ENCODE measurements at regions not wholly inside any gene's neighbourhood (a gene's known extent, or its start where the extent isn't known, plus 50 kb on each side); places are given as distances from the start of the nearest gene placed in this dataset.

DNA sequence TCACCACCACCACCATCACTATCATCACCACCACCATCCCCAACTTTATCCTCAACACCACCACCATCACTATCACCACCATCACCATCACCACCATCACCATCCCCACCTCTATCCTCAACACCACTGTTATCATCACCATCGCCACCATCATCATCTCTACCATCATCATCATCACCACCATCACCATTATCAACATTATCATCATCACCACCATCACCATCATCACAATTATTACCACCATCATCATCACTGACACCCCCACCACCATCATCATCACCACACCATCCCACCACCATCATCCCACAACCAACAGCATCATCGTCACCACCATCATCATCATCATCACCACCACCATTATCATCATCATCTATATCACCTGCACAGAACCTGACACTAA, 188.4 kb upstream of the PWP1 start:
- Histone ChIP-seq H3K27me3 (ENCODE audit: control insufficient read depth in 1 of 2, insufficient read depth in 2 of 2, low read length in 2 of 2) (no peaks in the 10 kb centered on the region), H3K36me3 (ENCODE audit: insufficient read depth, low read length) (no peaks in the 10 kb centered on the region), H3K4me1 (ENCODE audit: insufficient read depth, low read length) (no peaks in the 10 kb centered on the region), H3K27ac (ENCODE audit: low read depth, low read length) (no peak overlapping the region), H3K9me3 (ENCODE audit: low read length) (no peaks in the 10 kb centered on the region), H3K4me3 (ENCODE audit: low read depth in 1 of 2, low read length in 2 of 2) (no peak overlapping the region), H3K9ac (ENCODE audit: low read length) (no peak overlapping the region)

DNA sequence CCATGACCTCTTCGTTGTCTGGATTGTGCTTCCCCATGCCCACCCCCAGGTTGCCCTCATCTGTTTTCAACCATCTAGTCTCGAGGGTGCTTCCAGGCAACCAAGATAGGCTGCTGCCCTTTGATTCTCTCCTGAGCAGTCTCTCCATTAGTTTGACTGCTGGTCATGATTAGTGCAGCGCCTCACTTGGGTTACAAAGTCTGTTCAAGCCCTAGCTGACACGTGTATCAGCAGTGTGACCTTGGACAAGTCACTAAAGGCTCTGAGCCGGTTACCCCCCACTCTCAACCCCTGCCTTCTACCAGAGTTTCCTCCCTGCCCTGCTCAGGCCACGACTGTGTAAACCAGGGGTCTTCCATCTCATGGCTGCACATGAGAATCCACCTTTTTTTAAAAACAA, 185.3 kb upstream of the PWP1 start:
- Histone ChIP-seq H3K4me3 (ENCODE audit: low read depth in 1 of 2, low read length in 2 of 2) (no peak overlapping the region), H3K27me3 (ENCODE audit: control insufficient read depth in 1 of 2, insufficient read depth in 2 of 2, low read length in 2 of 2) (no peaks in the 10 kb centered on the region)

DNA sequence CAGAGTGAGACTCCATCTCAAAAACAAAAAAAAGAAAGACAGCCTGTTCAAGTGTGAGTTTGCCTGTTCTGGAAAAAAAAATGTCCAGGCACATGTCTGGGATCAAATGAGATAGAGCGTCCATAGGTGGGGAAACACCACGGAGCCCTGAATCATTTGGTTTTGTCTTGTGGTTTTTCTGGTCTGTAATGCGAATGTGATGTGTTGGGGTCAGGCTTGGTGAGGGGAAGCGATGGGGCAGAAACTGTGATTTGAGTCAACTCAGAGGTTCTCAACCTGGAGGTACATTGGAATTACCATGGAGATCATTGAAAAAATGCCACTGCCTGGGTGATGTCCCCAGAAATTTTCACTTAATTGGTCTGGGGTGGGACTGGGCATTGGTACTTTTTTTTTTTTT, 183.9 kb upstream of the PWP1 start:
- Histone ChIP-seq H3K9me3 (ENCODE audit: low read length) (no peaks in the 10 kb centered on the region), H3K36me3 (ENCODE audit: insufficient read depth, low read length) (no peaks in the 10 kb centered on the region), H3K27me3 (ENCODE audit: control insufficient read depth in 1 of 2, insufficient read depth in 2 of 2, low read length in 2 of 2) (no peaks in the 10 kb centered on the region), H3K27ac (ENCODE audit: low read depth, low read length) (no peak overlapping the region), H3K4me1 (ENCODE audit: insufficient read depth, low read length) (peaks cover 5% of the 10 kb centered on the region), H3K4me3 (ENCODE audit: low read depth in 1 of 2, low read length in 2 of 2) (no peak overlapping the region), H3K9ac (ENCODE audit: low read length) (no peak overlapping the region)

More for the DNA sequence above, 185.3 kb upstream of the PWP1 start:
- no peak overlapping the region for H3K9ac ChIP-seq (ENCODE audit: low read length)
- H3K36me3 ChIP-seq (ENCODE audit: insufficient read depth, low read length): no peaks in the 10 kb centered on the region
- H3K27ac ChIP-seq (ENCODE audit: low read depth, low read length): no peak overlapping the region
- H3K9me3 ChIP-seq (ENCODE audit: low read length): no peaks in the 10 kb centered on the region
- peaks cover 5% of the 10 kb centered on the region for H3K4me1 ChIP-seq (ENCODE audit: insufficient read depth, low read length)

- Histone ChIP-seq H3K36me3 (ENCODE audit: insufficient read depth, low read length) (no peaks in the 10 kb centered on the region), H3K9me3 (ENCODE audit: low read length) (no peaks in the 10 kb centered on the region), H3K9ac (ENCODE audit: low read length) (no peak overlapping the region), H3K27ac (ENCODE audit: low read depth, low read length) (no peak overlapping the region), H3K4me1 (ENCODE audit: insufficient read depth, low read length) (peaks cover 5% of the 10 kb centered on the region), H3K4me3 (ENCODE audit: low read depth in 1 of 2, low read length in 2 of 2) (no peak overlapping the region), H3K27me3 (ENCODE audit: control insufficient read depth in 1 of 2, insufficient read depth in 2 of 2, low read length in 2 of 2) (no peaks in the 10 kb centered on the region)
Measured at GRCh38 chr12:107503129-107503855, 182.3 kb upstream of the PWP1 start.

GRCh38 chr12:107503887-107504885, 181.4 kb upstream of the PWP1 start:
- no peaks in the 10 kb centered on the region for H3K9me3 ChIP-seq (ENCODE audit: low read length)
- H3K36me3 ChIP-seq (ENCODE audit: insufficient read depth, low read length): no peaks in the 10 kb centered on the region
- H3K9ac ChIP-seq (ENCODE audit: low read length): no peak overlapping the region
- no peak overlapping the region for H3K4me3 ChIP-seq (ENCODE audit: low read depth in 1 of 2, low read length in 2 of 2)
- H3K27ac ChIP-seq (ENCODE audit: low read depth, low read length): no peak overlapping the region
- peaks cover 5% of the 10 kb centered on the region for H3K4me1 ChIP-seq (ENCODE audit: insufficient read depth, low read length)
- no peaks in the 10 kb centered on the region for H3K27me3 ChIP-seq (ENCODE audit: control insufficient read depth in 1 of 2, insufficient read depth in 2 of 2, low read length in 2 of 2)

- H3K9me3 ChIP-seq (ENCODE audit: low read length): no peaks in the 10 kb centered on the region
- no peak overlapping the region for H3K9ac ChIP-seq (ENCODE audit: low read length)
- H3K4me1 ChIP-seq (ENCODE audit: insufficient read depth, low read length): peaks cover 24% of the 10 kb centered on the region
- no peak overlapping the region for H3K27ac ChIP-seq (ENCODE audit: low read depth, low read length)
- no peak overlapping the region for H3K4me3 ChIP-seq (ENCODE audit: low read depth in 1 of 2, low read length in 2 of 2)
- H3K36me3 ChIP-seq (ENCODE audit: insufficient read depth, low read length): no peaks in the 10 kb centered on the region
- no peaks in the 10 kb centered on the region for H3K27me3 ChIP-seq (ENCODE audit: control insufficient read depth in 1 of 2, insufficient read depth in 2 of 2, low read length in 2 of 2)
Measured at GRCh38 chr12:107509421-107509820, 176.2 kb upstream of the PWP1 start.

DNA sequence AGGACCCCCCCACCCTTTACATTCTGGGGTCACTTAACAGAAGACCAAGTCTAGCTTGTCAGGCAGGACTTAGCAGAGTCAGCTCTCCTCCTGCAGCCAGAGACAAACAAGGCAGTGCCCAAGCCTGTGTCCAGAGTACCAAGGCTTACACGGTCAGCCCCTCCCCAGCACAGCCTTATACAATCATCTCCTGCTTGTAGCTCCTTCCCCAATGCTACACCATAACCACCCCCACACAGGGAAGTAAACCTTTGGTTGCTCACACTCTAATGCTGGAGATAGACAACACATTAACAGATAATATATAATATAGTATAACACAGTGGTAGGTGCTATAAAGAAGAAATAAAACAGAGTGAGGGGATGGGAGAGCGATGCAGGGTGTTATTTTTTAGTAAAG, 175.4 kb upstream of the PWP1 start:
- Histone ChIP-seq H3K9me3 (ENCODE audit: low read length) (no peaks in the 10 kb centered on the region), H3K4me1 (ENCODE audit: insufficient read depth, low read length) (peaks cover 20% of the 10 kb centered on the region), H3K27me3 (ENCODE audit: control insufficient read depth in 1 of 2, insufficient read depth in 2 of 2, low read length in 2 of 2) (no peaks in the 10 kb centered on the region), H3K4me3 (ENCODE audit: low read depth in 1 of 2, low read length in 2 of 2) (no peak overlapping the region), H3K27ac (ENCODE audit: low read depth, low read length) (no peak overlapping the region), H3K9ac (ENCODE audit: low read length) (no peak overlapping the region), H3K36me3 (ENCODE audit: insufficient read depth, low read length) (no peaks in the 10 kb centered on the region)

GRCh38 chr12:107511292-107511691, 174.3 kb upstream of the PWP1 start:
- Histone ChIP-seq H3K9ac (ENCODE audit: low read length) (no peak overlapping the region), H3K27me3 (ENCODE audit: control insufficient read depth in 1 of 2, insufficient read depth in 2 of 2, low read length in 2 of 2) (no peaks in the 10 kb centered on the region), H3K9me3 (ENCODE audit: low read length) (no peaks in the 10 kb centered on the region), H3K4me1 (ENCODE audit: insufficient read depth, low read length) (peaks cover 19% of the 10 kb centered on the region), H3K36me3 (ENCODE audit: insufficient read depth, low read length) (no peaks in the 10 kb centered on the region), H3K4me3 (ENCODE audit: low read depth in 1 of 2, low read length in 2 of 2) (no peak overlapping the region), H3K27ac (ENCODE audit: low read depth, low read length) (no peak overlapping the region)

- Histone ChIP-seq H3K36me3 (ENCODE audit: insufficient read depth, low read length) (no peaks in the 10 kb centered on the region), H3K4me1 (ENCODE audit: insufficient read depth, low read length) (peaks cover 19% of the 10 kb centered on the region), H3K27me3 (ENCODE audit: control insufficient read depth in 1 of 2, insufficient read depth in 2 of 2, low read length in 2 of 2) (no peaks in the 10 kb centered on the region), H3K27ac (ENCODE audit: low read depth, low read length) (no peak overlapping the region), H3K9ac (ENCODE audit: low read length) (no peak overlapping the region), H3K4me3 (ENCODE audit: low read depth in 1 of 2, low read length in 2 of 2) (no peak overlapping the region), H3K9me3 (ENCODE audit: low read length) (no peaks in the 10 kb centered on the region)
Measured at GRCh38 chr12:107512391-107512790, 173.2 kb upstream of the PWP1 start.

- Histone ChIP-seq H3K27me3 (ENCODE audit: control insufficient read depth in 1 of 2, insufficient read depth in 2 of 2, low read length in 2 of 2) (no peaks in the 10 kb centered on the region), H3K4me3 (ENCODE audit: low read depth in 1 of 2, low read length in 2 of 2) (no peak overlapping the region), H3K4me1 (ENCODE audit: insufficient read depth, low read length) (peaks cover 19% of the 10 kb centered on the region), H3K36me3 (ENCODE audit: insufficient read depth, low read length) (no peaks in the 10 kb centered on the region), H3K27ac (ENCODE audit: low read depth, low read length) (no peak overlapping the region), H3K9ac (ENCODE audit: low read length) (no peak overlapping the region), H3K9me3 (ENCODE audit: low read length) (no peaks in the 10 kb centered on the region)
Measured at GRCh38 chr12:107513184-107513583, 172.4 kb upstream of the PWP1 start.

DNA sequence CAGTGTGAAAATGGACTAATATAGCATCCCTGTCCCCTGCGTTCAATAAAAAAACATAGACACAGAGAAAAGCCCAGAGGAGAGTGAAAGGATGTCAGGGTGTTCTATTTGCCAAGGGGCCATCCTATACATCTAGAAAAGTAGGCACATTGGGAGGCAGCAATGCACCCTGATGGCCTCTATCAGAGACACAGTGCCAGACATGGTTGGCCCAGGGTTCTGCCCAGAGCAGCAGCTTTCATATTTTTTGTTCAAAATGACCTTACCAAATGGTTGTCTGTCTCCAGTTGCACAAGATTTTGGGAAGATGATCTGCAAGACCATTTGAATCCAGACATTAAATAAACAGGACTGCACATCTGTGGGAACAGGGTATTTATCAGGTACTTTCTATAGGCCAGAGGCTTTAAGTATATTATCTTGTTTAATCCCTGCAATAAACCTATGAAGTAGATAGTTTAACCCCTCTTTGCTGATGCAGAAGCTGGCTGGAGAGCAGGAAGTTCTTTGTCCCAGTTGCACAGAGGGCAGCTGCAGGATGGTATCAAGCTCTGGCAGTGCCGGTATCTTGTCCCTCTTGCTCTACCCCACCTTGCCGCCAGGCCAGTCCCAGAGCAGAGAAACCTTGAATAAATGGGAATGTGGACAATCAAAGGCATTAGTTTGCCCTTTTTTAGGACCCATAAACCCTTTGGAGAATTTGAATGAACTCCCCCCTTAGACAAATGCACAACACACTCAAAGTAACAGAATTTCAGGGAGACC, 171.8 kb upstream of the PWP1 start:
- Histone ChIP-seq H3K27me3 (ENCODE audit: control insufficient read depth in 1 of 2, insufficient read depth in 2 of 2, low read length in 2 of 2) (no peaks in the 10 kb centered on the region), H3K4me1 (ENCODE audit: insufficient read depth, low read length) (peaks cover 19% of the 10 kb centered on the region), H3K27ac (ENCODE audit: low read depth, low read length) (no peak overlapping the region), H3K36me3 (ENCODE audit: insufficient read depth, low read length) (no peaks in the 10 kb centered on the region), H3K4me3 (ENCODE audit: low read depth in 1 of 2, low read length in 2 of 2) (no peak overlapping the region), H3K9me3 (ENCODE audit: low read length) (no peaks in the 10 kb centered on the region), H3K9ac (ENCODE audit: low read length) (no peak overlapping the region)
